ENCODE measurements at regions not wholly inside any gene's neighbourhood (a gene's known extent, or its start where the extent isn't known, plus 50 kb on each side); places are given as distances from the start of the nearest gene placed in this dataset.

DNA sequence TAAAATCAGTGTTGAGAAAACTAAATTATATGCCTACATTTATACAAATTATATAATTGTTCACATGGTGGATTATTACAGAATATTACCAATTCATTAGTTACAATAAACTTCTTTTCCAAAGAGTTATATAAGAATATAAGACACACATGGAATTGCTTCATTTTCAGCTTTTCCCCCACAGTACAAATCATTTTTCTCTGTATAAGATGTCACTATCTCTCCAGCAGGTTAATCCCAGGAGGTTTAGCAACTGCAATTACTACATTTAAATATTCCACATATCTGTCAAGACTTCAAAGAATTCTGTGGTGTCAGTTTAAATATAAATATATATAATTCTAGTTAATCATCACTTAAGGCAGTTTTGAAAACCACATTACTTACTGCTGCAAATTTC, 59.6 kb upstream of the G2E3 start:
- H3K9me3 ChIP-seq (ENCODE audit: control insufficient read depth in 2 of 3, insufficient read depth in 1 of 3, low read length in 3 of 3) = no peaks in the 10 kb centered on the region
- no peaks in the 10 kb centered on the region for H3K36me3 ChIP-seq (ENCODE audit: control insufficient read depth in 2 of 3, insufficient read depth in 3 of 3, low read length in 3 of 3)
- no peaks in the 10 kb centered on the region for H3K27me3 ChIP-seq (ENCODE audit: control insufficient read depth, insufficient read depth, low read length)
- no peak overlapping the region for H3K27ac ChIP-seq (ENCODE audit: low read depth in 2 of 2, low read length in 2 of 2)
- intact Hi-C loops (cut with DNase I) = no loop called here
- no peak overlapping the region for H3K9ac ChIP-seq (ENCODE audit: low read length in 3 of 3)
- no peak for FAIRE-seq
- H3K4me3 ChIP-seq (ENCODE audit: low read length in 3 of 3) = no peak overlapping the region
- no peaks in the 10 kb centered on the region for H3K4me1 ChIP-seq (ENCODE audit: control insufficient read depth in 2 of 3, insufficient read depth in 2 of 3, low read depth in 1 of 3, low read length in 3 of 3)
- no peak for DNase-seq
- TF ChIP-seq, protein P1, sequence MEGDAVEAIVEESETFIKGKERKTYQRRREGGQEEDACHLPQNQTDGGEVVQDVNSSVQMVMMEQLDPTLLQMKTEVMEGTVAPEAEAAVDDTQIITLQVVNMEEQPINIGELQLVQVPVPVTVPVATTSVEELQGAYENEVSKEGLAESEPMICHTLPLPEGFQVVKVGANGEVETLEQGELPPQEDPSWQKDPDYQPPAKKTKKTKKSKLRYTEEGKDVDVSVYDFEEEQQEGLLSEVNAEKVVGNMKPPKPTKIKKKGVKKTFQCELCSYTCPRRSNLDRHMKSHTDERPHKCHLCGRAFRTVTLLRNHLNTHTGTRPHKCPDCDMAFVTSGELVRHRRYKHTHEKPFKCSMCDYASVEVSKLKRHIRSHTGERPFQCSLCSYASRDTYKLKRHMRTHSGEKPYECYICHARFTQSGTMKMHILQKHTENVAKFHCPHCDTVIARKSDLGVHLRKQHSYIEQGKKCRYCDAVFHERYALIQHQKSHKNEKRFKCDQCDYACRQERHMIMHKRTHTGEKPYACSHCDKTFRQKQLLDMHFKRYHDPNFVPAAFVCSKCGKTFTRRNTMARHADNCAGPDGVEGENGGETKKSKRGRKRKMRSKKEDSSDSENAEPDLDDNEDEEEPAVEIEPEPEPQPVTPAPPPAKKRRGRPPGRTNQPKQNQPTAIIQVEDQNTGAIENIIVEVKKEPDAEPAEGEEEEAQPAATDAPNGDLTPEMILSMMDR (IDR thresholded peaks at IDR 0.05; ENCODE audit: borderline replicate concordance, extremely low read depth, insufficient read depth) = no peak

DNA sequence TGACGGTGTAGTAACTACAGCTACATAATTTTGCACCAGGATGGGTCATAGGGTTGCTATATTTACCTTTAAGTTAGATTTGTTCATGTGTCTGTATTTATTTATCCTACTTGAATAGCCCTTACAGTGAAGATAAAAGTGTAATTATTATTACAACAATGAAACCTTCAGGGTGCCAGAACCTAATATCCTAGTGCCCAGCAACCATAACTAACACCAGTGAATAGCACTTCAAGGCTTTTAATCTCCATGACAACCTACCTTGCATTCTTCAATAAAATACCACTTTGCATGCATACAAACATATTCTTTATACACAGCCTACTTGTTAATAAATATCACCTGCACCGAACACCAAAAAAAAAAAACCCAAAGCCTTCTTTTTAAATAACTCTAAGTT, 58.7 kb upstream of the G2E3 start:
- TF ChIP-seq, protein P1 (IDR thresholded peaks at IDR 0.05; ENCODE audit: borderline replicate concordance, extremely low read depth, insufficient read depth) = no peak

DNA sequence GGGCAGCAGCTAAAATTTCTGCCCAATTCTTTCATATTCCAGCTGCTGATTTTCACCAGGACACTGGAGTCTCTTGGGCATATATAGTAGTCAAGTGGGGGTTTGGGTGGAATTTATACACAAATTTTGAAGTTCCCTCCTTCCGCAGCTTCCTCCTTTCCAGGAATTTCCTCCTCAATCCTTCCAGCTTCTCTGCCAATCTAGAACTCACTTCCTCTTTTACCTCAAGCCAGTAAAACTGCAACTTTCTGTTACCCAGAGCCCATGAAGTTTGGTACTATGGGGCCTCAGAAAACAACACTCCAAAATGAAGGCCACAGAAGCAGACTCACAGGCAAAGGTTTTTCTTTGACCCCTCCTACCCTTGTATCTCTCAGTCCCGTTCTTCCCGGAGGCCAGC, 51.7 kb upstream of the G2E3 start:
- DNase-seq (no peak), FAIRE-seq (no peak)
- Histone ChIP-seq H3K9ac (ENCODE audit: low read length in 3 of 3) (no peak overlapping the region), H3K4me3 (ENCODE audit: low read length in 3 of 3) (no peak overlapping the region), H3K9me3 (ENCODE audit: control insufficient read depth in 2 of 3, insufficient read depth in 1 of 3, low read length in 3 of 3) (no peaks in the 10 kb centered on the region), H3K27ac (ENCODE audit: low read depth in 2 of 2, low read length in 2 of 2) (no peak overlapping the region), H3K4me1 (ENCODE audit: control insufficient read depth in 2 of 3, insufficient read depth in 2 of 3, low read depth in 1 of 3, low read length in 3 of 3) (no peaks in the 10 kb centered on the region), H3K27me3 (ENCODE audit: control insufficient read depth, insufficient read depth, low read length) (no peaks in the 10 kb centered on the region), H3K36me3 (ENCODE audit: control insufficient read depth in 2 of 3, insufficient read depth in 3 of 3, low read length in 3 of 3) (no peaks in the 10 kb centered on the region)
- intact Hi-C loops (cut with DNase I) = no loop called here
- TF ChIP-seq, protein P1 (IDR thresholded peaks at IDR 0.05; ENCODE audit: borderline replicate concordance, extremely low read depth, insufficient read depth) = no peak

More for the DNA sequence above, 58.7 kb upstream of the G2E3 start:
- no peak overlapping the region for H3K27ac ChIP-seq (ENCODE audit: low read depth in 2 of 2, low read length in 2 of 2)
- H3K36me3 ChIP-seq (ENCODE audit: control insufficient read depth in 2 of 3, insufficient read depth in 3 of 3, low read length in 3 of 3) = no peaks in the 10 kb centered on the region
- intact Hi-C loops (cut with DNase I) = no loop called here
- no peak overlapping the region for H3K4me3 ChIP-seq (ENCODE audit: low read length in 3 of 3)
- DNase-seq (no peak), FAIRE-seq (no peak)
- no peaks in the 10 kb centered on the region for H3K4me1 ChIP-seq (ENCODE audit: control insufficient read depth in 2 of 3, insufficient read depth in 2 of 3, low read depth in 1 of 3, low read length in 3 of 3)
- no peaks in the 10 kb centered on the region for H3K27me3 ChIP-seq (ENCODE audit: control insufficient read depth, insufficient read depth, low read length)
- no peaks in the 10 kb centered on the region for H3K9me3 ChIP-seq (ENCODE audit: control insufficient read depth in 2 of 3, insufficient read depth in 1 of 3, low read length in 3 of 3)
- no peak overlapping the region for H3K9ac ChIP-seq (ENCODE audit: low read length in 3 of 3)
